HUDEP-2 (cell line): ENCODE measurements at regions not wholly inside any gene's neighbourhood (a gene's known extent, or its start where the extent isn't known, plus 50 kb on each side); places are given as distances from the start of the nearest gene placed in this dataset.
"Not testable (repeated sequence)": the region's sequence is repeated elsewhere in the genome, so short reads cannot be mapped to it uniquely, and the experiment has no call there.

ENCODE experiments used
- DNase-seq, 76 experiments: peaks; one replicate each; lab custom pipeline; 2025; ENCODE audit not compliant: unreplicated experiment in 76 of 76; lab: John Stamatoyannopoulos, UW

- no peak for DNase-seq
Observed at GRCh38 chr9:78437806-78438205, 140.9 kb downstream of the PSAT1 start.

DNA sequence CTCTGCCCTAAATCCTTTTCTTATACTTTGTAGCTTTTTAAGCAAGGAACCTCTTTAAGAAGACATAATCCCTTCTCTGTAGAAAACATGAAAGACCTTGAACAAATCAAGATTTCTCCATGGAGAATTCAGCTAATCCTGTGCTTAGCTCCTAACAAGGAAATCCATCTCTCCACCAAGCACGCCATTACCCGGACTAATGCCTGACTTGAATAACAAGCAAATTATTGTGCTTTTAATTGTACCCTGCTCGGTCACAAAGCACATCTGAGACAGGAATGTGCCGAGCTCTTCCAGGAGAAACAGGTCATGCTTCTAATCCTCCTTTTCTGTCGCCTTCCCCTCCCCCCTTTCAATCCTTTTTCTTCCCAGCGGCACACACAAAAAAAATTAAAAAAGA, 141.3 kb downstream of the PSAT1 start:
- DNase-seq: no peak

GRCh38 chr9:78438780-78439179, 141.9 kb downstream of the PSAT1 start:
- DNase-seq: no peak

DNA sequence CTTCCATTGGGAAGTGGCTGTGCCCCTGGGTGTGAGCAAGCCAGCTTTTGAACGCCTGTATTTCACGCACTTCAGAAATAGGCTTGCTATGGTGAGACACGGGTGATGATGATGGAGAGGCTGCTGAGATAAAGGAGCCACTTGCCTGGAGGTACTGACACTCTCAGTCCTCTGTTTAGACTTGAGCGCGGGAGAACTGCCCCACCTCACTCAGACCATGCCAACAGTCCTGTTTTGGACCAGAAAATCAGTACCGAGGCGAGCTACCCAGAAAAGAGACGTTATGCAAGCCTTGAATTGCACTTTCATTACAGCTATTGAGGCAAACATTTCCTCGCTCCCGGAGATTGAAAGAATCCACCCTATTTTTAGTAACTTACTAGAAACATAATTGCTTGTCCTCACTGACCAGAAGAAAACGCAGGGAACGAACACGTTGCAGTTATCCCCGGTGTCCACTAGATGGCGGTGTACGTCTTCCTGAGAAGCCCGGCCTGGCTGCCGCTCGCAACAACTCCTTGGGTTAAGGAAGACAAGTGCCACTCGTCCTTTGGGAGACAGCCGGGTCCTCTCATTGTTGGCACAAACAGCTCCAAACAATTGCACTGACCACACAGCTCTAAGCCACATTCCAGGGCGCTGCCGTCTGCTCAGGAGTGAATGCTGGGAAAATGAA, 142.4 kb downstream of the PSAT1 start:
- DNase-seq: peak in 64 of 76 experiments; percentile 1 to 73 (median 36)

- no peak for DNase-seq
Observed at GRCh38 chr9:78439866-78440830, 143.2 kb downstream of the PSAT1 start.

DNA sequence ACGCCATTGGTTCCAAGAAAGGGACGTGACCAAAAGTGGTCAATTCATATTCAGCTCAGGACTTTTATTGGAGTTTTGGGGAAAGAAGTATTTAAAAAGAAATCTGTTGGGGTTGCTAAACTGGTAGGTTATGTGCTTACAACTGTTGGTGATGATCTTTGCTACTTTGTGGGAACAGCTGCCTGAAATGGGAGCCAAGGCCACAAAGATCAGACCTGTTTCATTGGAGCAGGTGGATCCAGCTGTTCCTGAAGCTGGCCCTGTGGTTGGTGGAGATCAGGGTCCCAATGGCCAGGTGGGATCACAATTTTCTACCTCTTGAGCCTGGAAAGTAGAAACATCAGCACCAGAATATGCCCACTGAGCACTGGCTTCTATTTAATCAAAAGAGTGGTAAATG, 144.5 kb downstream of the PSAT1 start:
- DNase-seq: no peak

DNA sequence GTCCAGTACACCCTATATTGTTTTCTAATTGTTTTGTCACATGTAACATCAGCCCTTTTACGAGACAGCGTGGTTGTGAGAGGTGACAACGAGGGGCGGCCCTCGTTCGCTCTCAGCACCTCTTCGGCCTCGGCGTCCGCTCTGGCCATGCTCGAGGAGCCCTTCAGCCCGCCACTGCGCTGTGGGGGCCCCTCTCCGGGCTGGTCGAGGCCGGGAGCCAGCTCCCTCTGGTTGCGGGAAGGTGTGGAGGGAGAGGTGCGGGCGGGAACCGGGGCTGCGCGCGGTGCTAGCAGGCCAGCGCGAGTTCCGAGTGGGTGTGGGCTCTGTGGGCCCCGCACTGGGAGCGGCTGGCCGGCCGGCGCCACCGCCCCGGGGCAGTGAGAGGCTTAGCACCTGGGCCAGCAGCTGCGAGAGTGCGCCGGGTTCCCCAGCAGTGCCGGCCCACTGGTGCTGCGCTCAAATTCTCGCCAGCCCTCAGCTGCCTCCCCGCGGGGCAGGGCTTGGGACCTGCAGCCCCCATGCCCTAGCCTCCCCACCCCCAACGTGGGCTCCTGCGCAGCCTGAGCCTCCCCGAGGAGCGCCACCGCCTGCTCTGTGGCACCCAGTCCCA, 145.0 kb downstream of the PSAT1 start:
- no peak for DNase-seq

DNA sequence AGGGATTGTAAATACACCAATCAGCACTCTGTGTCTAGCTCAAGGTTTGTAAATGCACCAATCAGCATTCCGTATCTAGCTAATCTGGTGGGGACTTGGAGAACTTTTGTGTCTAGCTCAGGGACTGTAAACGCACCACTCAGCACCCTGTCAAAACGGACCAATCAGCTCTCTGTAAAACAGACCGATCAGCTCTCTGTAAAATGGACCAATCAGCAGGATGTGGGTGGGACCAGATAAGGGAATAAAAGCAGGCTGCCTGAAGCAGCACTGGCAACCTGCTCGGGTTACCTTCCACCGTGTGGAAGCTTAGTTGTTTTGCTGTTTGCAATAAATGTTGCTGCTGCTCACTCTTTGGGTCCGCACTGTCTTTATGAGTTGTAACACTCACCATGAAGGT, 145.7 kb downstream of the PSAT1 start:
- DNase-seq: not testable (repeated sequence)

DNA sequence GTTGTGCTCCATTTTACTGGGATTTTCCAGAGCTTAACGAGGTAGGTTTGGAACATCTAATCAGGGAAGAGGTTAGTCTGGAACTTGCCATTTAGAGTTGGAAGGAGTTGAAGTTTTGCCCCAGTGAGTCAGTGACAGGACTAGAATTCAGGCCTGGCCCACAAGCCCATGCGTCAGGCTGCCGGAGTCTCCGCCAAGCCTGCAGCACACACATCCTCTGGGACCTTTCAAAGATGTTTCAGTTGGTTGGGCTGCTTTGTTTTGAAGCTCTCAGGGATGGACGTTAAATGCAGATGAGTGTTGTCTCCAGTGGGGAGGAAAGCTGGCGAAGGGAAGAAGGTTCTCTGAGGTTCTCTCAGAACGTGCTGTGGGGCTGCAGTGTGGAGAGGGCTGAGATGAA, 147.0 kb downstream of the PSAT1 start:
- no peak for DNase-seq

- no peak for DNase-seq
Observed at GRCh38 chr9:78448960-78449673, 152.2 kb downstream of the PSAT1 start.

GRCh38 chr9:78453450-78453849, 156.5 kb downstream of the PSAT1 start:
- no peak for DNase-seq

- DNase-seq: no peak
Observed at GRCh38 chr9:78462611-78463010, 165.7 kb downstream of the PSAT1 start.

DNA sequence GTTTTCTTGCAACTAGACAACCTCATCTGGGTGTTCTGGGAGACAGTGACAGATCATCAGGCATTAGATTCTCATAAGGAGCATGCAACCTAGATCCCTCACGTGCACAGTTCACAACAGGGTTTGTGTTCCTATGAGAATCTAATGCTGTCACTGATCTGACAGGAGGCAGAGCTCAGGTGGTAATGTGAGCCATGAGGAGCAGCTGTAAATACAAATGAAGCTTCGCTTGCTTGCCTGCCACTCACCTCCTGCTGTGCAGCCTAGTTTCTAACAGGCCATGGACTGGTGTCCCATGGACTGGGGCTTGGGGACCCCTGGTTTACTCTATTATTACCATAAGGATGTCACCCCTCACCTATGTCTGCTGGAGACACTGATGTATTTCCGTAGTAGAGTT, 166.8 kb downstream of the PSAT1 start:
- no peak for DNase-seq

DNA sequence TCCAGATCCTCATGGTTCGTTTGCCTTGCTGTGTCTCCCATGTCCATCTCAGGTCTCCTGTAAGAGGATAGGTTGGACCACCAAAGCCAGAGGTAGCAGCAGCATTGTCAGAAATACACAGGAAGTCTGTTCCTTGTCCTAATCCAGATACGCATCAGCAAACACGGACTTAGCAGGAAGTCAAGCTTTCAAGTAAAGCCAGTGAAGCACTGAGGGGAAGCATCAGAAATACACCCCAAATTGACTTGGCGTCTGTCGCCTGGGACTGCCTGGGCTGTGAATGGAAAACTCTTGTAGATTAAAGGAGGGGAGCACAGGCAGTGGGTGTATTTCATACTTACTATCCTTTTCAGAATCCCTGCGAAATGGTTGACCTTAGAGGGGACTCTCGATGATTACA, 171.3 kb downstream of the PSAT1 start:
- DNase-seq: no peak

GRCh38 chr9:78468974-78469576, 172.2 kb downstream of the PSAT1 start:
- DNase-seq: no peak

DNA sequence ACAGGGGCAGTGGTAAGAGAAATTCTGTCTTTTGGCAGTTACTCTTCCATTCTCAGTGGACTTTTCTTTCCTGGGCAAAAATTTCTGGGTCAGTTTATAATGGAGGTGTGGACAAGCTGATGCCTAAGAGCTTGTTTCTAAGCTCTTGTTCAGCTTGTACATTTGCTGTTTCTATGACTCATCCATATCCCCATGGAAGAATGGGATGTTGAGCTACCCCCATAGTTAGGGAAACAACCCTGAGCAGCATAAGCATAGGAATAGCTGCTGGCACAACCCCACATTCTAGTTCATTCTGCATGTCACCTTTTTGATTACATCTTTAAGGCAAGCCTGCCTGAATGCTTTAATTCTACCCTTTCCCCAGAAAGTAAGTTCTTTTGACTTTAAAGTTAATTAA, 173.3 kb downstream of the PSAT1 start:
- DNase-seq: no peak

DNA sequence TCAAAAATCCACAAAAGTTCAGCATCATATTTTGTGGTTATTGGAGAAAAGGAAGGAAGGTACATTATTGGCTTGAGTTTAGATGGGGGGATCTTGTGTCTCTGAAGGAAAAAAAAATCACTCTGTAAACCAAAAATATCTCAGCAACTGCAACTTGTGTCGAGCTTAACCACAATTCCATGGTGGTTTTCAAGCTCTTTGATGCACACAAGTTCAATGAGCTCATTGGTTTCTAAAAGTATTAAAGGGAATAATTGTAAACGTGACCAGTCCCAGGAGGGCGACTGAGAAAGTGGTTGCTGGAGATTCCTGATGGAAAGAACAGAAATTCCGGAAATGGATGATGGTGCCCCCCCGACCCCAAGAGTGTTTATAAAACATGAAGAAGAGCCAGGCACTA, 173.8 kb downstream of the PSAT1 start:
- DNase-seq: no peak

GRCh38 chr9:78472111-78472510, 175.2 kb downstream of the PSAT1 start:
- no peak for DNase-seq

GRCh38 chr9:78479441-78479840, 182.5 kb downstream of the PSAT1 start:
- no peak for DNase-seq

DNA sequence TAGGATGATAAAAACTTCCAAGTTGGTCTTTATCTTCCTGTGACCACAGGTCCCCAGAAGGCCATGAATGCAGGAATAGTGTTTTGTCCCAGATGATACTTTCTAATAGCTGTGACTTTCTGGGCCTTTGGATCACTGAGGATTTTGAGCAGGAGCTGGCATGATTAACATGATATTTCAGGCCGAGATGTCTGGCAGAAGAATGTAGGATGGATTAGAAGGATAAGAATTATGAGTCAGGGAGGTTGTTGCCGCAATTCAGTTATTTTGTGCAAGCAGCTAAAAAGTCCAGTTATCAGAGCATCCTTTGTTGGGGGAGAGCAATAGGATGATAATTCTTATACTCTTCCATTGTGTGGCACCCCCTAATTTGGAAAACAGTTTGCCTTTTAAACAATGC, 189.7 kb downstream of the PSAT1 start:
- no peak for DNase-seq

DNA sequence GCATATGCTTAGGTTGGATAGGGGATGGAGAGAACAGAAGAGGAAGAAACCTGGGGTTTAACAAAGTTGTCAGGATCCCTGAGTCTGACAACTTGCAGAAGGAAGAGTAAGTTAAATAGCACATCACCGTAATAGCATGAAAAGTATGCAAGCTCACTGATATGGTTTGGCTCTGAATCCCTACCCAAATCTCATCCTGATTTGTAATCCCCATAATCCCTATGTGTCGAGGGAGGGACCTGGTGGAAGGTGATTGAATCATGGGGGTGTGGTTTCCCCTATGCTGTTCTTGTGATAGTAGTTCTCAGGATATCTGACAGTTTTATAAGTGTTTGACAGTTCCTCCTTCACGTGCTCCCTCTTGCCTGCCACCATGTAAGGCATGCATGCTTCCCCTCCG, 193.3 kb downstream of the PSAT1 start:
- DNase-seq: no peak
